Mesodermal cell (in vitro differentiated cells): ENCODE measurements at regions not wholly inside any gene's neighbourhood (a gene's known extent, or its start where the extent isn't known, plus 50 kb on each side); places are given as distances from the start of the nearest gene placed in this dataset.
"Not testable (repeated sequence)": the region's sequence is repeated elsewhere in the genome, so short reads cannot be mapped to it uniquely, and the experiment has no call there.

ENCODE experiments used
- H3K27ac ChIP-seq: 2 replicates; pipeline ENCODE4 v1.7.0; 2013; ENCODE audit warnings: mild to moderate bottlenecking, low read depth, low read length, moderate library complexity; ENCODE audit not compliant: severe bottlenecking
- H3K36me3 ChIP-seq: 2 replicates; pipeline ENCODE4 v1.7.1; 2013; ENCODE audit warnings: mild to moderate bottlenecking, low read length, moderate library complexity; ENCODE audit not compliant: control insufficient read depth, insufficient read depth
- H3K4me1 ChIP-seq: one replicate; pipeline ENCODE4 v1.7.1; 2013; ENCODE audit warnings: mild to moderate bottlenecking, low read length; ENCODE audit not compliant: insufficient read depth, control insufficient read depth, poor library complexity, severe bottlenecking
- H3K4me3 ChIP-seq: 2 replicates; pipeline ENCODE4 v1.7.0; 2013; ENCODE audit warnings: low read length, control low read depth, mild to moderate bottlenecking; ENCODE audit not compliant: insufficient read depth, poor library complexity, severe bottlenecking; ENCODE audit errors: extremely low read depth
- H3K9me3 ChIP-seq: 2 replicates; pipeline ENCODE4 v1.7.1; 2013; ENCODE audit warnings: mild to moderate bottlenecking, low read length, moderate library complexity; ENCODE audit not compliant: control insufficient read depth
- WGBS, 2 experiments: methylation state at CpG; one replicate each; pipeline ENCODE4 v1.1.5; 2013; ENCODE audit warnings: missing lambda C conversion rate in 2 of 2; ENCODE audit not compliant: insufficient coverage in 2 of 2; 5-methylcytosine and 5-hydroxymethylcytosine counted together

- no peaks in the 10 kb centered on the region for H3K9me3 ChIP-seq
- no peaks in the 10 kb centered on the region for H3K36me3 ChIP-seq
- H3K27ac ChIP-seq, result no peak overlapping the region
- H3K4me3 ChIP-seq, result no peak overlapping the region
- 78 to 88% methylated on average over 9 to 10 of the region's 13 CpGs for WGBS, 2 experiments
- H3K4me1 ChIP-seq, result no peaks in the 10 kb centered on the region
Measured at GRCh38 chr11:134845474-134846327, 433.7 kb upstream of the B3GAT1 start.

- Histone ChIP-seq H3K4me3 (no peak overlapping the region), H3K4me1 (no peaks in the 10 kb centered on the region), H3K9me3 (no peaks in the 10 kb centered on the region), H3K36me3 (no peaks in the 10 kb centered on the region), H3K27ac (no peak overlapping the region)
- WGBS, 2 experiments, result 85 to 95% methylated on average over 5 to 8 of the region's 8 CpGs
Measured at GRCh38 chr11:134844838-134845237, 432.8 kb upstream of the B3GAT1 start.

GRCh38 chr11:134843735-134844134, 431.7 kb upstream of the B3GAT1 start:
- WGBS, 2 experiments, result 89 to 91% methylated on average over 8 to 9 of the region's 9 CpGs
- Histone ChIP-seq H3K4me1 (no peaks in the 10 kb centered on the region), H3K4me3 (no peak overlapping the region), H3K36me3 (no peaks in the 10 kb centered on the region), H3K27ac (no peak overlapping the region), H3K9me3 (no peaks in the 10 kb centered on the region)

DNA sequence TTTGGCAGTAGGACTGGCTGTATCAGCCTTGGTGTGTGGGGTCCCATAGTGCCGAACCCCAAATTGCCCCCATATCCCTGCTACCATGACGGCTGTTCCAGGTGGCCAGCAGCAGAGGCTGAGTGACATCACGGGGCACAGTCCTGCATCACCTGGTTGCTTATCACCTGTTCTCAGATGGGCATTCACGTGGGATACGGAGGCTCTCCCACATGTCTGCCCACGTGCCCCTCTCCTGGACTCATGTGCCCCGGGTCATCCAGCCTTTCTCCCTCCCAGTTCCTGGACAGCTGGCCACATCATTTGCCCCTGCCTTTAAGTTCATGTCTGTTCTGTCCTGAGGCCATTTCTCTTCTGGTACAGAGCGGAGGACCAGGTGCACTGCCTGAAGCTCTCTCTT, 431.0 kb upstream of the B3GAT1 start:
- H3K4me1 ChIP-seq, result no peaks in the 10 kb centered on the region
- no peak overlapping the region for H3K4me3 ChIP-seq
- no peaks in the 10 kb centered on the region for H3K9me3 ChIP-seq
- 95% methylated on average over 7 to 8 of the region's 8 CpGs for WGBS, 2 experiments
- H3K36me3 ChIP-seq, result no peaks in the 10 kb centered on the region
- no peak overlapping the region for H3K27ac ChIP-seq

DNA sequence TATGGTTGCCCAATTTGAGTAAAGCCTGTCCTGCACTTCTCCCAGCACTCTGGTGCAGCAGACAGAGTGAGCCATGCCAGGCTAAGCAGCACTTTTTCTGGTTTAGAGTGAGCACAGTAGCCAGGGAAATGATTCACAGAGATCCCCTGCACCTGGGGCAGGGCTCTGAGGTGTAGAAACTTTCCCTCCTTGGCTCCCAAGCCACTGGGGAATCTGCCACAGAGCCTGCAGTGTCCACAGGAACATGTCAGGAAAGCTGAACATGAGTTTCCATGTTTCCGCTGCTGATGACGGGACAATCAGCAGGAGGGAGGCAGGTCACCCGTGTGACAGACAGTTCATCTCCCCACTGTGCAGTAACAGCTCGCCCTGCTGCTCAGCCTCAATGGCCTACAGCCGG, 429.9 kb upstream of the B3GAT1 start:
- Histone ChIP-seq H3K9me3 (no peaks in the 10 kb centered on the region), H3K27ac (no peak overlapping the region), H3K4me3 (no peak overlapping the region), H3K4me1 (no peaks in the 10 kb centered on the region), H3K36me3 (no peaks in the 10 kb centered on the region)
- WGBS, 2 experiments, result 83 to 90% methylated on average over 5 of the region's 5 CpGs

GRCh38 chr11:134841411-134841810, 429.4 kb upstream of the B3GAT1 start:
- Histone ChIP-seq H3K9me3 (no peaks in the 10 kb centered on the region), H3K36me3 (no peaks in the 10 kb centered on the region), H3K4me1 (no peaks in the 10 kb centered on the region), H3K27ac (no peak overlapping the region), H3K4me3 (no peak overlapping the region)
- 77 to 83% methylated on average over 4 of the region's 5 CpGs for WGBS, 2 experiments

GRCh38 chr11:134840945-134841344, 428.9 kb upstream of the B3GAT1 start:
- no peaks in the 10 kb centered on the region for H3K9me3 ChIP-seq
- no peaks in the 10 kb centered on the region for H3K36me3 ChIP-seq
- H3K4me1 ChIP-seq, result no peaks in the 10 kb centered on the region
- H3K4me3 ChIP-seq, result no peak overlapping the region
- H3K27ac ChIP-seq, result no peak overlapping the region
- 93 to 94% methylated on average over 4 to 6 of the region's 7 CpGs for WGBS, 2 experiments

DNA sequence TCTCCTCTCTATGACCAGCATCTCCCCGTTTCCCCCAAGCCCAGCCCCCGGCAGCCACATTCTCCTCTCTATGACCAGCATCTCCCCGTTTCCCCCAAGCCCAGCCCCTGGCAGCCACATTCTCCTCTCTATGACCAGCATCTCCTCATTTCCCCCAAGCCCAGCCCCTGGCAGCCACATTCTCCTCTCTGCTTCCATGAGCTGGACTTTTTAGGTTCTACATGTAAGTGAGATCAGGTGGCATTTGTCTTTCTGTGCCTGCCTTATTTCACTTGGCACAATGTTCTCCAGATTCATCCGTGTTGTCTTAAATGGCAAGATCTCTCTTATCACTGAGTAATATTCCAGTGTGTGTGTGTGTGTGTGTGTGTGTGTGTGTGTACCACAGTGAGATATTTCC, 428.1 kb upstream of the B3GAT1 start:
- H3K36me3 ChIP-seq, H3K4me3 ChIP-seq, H3K4me1 ChIP-seq, H3K27ac ChIP-seq, H3K9me3 ChIP-seq: not testable (repeated sequence)
- WGBS, 2 experiments, result 40% methylated on average over 1 of the region's 4 CpGs; no CpG with 5 or more reads in 1 of the 2 experiments

GRCh38 chr11:134838708-134839107, 426.7 kb upstream of the B3GAT1 start:
- no peaks in the 10 kb centered on the region for H3K36me3 ChIP-seq
- H3K4me3 ChIP-seq, result no peak overlapping the region
- H3K9me3 ChIP-seq, result no peaks in the 10 kb centered on the region
- 90 to 95% methylated on average over 7 to 8 of the region's 10 CpGs for WGBS, 2 experiments
- no peak overlapping the region for H3K27ac ChIP-seq
- H3K4me1 ChIP-seq, result no peaks in the 10 kb centered on the region

DNA sequence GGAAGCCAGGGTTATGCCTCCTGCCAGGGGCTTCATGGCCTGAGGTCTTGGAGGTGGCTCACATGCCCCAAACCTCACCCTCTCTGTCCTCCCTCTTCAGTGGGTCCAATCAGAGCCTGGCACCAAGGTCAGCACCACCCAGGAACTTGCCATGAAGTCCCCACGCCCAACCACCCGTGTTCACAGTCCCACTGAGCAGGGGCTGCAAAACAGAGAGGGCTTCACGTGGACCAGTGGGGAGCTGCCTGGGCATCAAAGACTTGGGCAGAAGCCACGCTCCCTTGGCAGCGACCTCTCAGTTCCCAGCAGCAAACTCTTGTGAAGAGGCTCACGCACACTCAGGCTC, 425.8 kb upstream of the B3GAT1 start:
- no peaks in the 10 kb centered on the region for H3K4me1 ChIP-seq
- no peaks in the 10 kb centered on the region for H3K9me3 ChIP-seq
- no peak overlapping the region for H3K27ac ChIP-seq
- no peaks in the 10 kb centered on the region for H3K36me3 ChIP-seq
- H3K4me3 ChIP-seq, result no peak overlapping the region
- 90 to 94% methylated on average over 6 of the region's 6 CpGs for WGBS, 2 experiments

DNA sequence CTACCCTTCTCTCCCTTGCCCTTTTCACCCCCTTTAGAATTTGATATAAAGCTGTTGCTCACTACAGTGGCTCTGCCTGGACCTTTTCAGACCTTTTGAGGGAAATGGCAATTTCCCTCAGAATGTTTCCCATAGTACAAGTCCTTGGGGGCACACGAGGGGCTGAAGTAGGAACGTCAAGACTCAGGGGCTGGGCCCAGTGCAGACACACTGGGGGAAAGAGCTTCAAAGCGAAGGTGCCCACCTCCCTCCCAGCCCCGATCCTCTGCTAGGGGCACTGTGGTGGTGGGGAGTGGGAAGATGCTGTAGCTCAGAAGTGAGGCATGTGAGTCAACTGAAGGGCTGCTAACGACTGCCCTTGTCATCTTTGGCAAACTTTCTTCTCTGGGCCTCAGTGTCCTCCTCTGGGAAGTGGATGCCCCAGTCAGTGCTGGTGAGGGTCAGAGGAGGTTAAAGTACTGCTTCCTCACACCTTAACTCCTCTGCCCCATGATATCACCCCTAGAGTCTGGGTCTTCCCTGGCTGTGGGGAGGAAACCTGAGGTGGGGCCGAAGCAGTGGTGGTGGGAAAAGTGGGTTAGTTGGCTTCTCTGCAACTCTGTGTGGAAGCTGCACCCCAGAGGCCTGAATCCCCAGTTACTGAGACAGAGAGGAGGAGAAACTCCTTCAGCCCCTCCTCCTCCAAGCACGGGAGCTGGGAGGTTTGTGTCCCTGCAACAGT, 425.3 kb upstream of the B3GAT1 start:
- H3K27ac ChIP-seq, result no peak overlapping the region
- H3K4me1 ChIP-seq, result no peaks in the 10 kb centered on the region
- H3K36me3 ChIP-seq, result no peaks in the 10 kb centered on the region
- 90 to 100% methylated on average over 2 to 5 of the region's 7 CpGs for WGBS, 2 experiments
- H3K9me3 ChIP-seq, result no peaks in the 10 kb centered on the region
- H3K4me3 ChIP-seq, result no peak overlapping the region
